ENCODE measurements at regions not wholly inside any gene's neighbourhood (a gene's known extent, or its start where the extent isn't known, plus 50 kb on each side); places are given as distances from the start of the nearest gene placed in this dataset.

GRCh38 chr16:64181271-64181925 is 940.5 kb downstream of the CDH11 start:
- TF ChIP-seq POLR2AphosphoS5 (IDR thresholded peaks at IDR 0.05; ENCODE audit: borderline replicate concordance, low read depth, low read length) = no peak
- TF ChIP-seq EZH2 (IDR thresholded peaks at IDR 0.05) = no peak

All from SK-N-MC (cell line).